Activated T-cell treated with anti-CD3 and anti-CD28 coated beads, Interleukin-2, amount 50 U/mL, for 4 hours (primary cell): ENCODE measurements at regions not wholly inside any gene's neighbourhood (a gene's known extent, or its start where the extent isn't known, plus 50 kb on each side); places are given as distances from the start of the nearest gene placed in this dataset.

ENCODE experiments used
- ATAC-seq, 2 donors: fragments of 200-7000 bp; cut with Tn5 transposase; one replicate each; pipeline ENCODE4 v1.10.0; 2021
- DNase-seq: peaks from one replicate; pipeline ENCODE4 v3.0.0-alpha.2; 2020
- H3K27me3 Mint-ChIP-seq: one replicate; pipeline ENCODE4 v1.8.0; 2021; ENCODE audit warnings: low read depth, mixed read lengths
- H3K36me3 Mint-ChIP-seq: one replicate; pipeline ENCODE4 v1.8.0; 2022; ENCODE audit warnings: mixed read lengths; ENCODE audit not compliant: insufficient read depth
- H3K4me1 Mint-ChIP-seq: one replicate; pipeline ENCODE4 v1.8.0; 2021; ENCODE audit warnings: low read depth, mixed read lengths
- H3K4me3 Mint-ChIP-seq: one replicate; pipeline ENCODE4 v1.8.0; 2021; ENCODE audit warnings: mild to moderate bottlenecking, moderate library complexity, mixed read lengths
- H3K9me3 Mint-ChIP-seq: one replicate; pipeline ENCODE4 v1.8.0; 2021; ENCODE audit warnings: mixed read lengths

GRCh38 chr13:95447814-95448213 lies 104.7 kb upstream of the CLDN10 start:
- Mint-ChIP-seq H3K4me1 (peaks cover 3% of the 10 kb centered on the region), H3K9me3 (no peaks in the 10 kb centered on the region), H3K4me3 (no peak overlapping the region), H3K36me3 (no peaks in the 10 kb centered on the region), H3K27me3 (peaks cover 18% of the 10 kb centered on the region)
- no peak for DNase-seq
- ATAC-seq, result no peak

GRCh38 chr13:95451656-95452055 lies 100.9 kb upstream of the CLDN10 start:
- Mint-ChIP-seq H3K4me3 (no peak overlapping the region), H3K9me3 (no peaks in the 10 kb centered on the region), H3K4me1 (peaks cover 8% of the 10 kb centered on the region), H3K36me3 (no peaks in the 10 kb centered on the region), H3K27me3 (peaks cover 23% of the 10 kb centered on the region)
- DNase-seq (no peak), ATAC-seq (no peak)

- H3K9me3 Mint-ChIP-seq, result no peaks in the 10 kb centered on the region
- H3K36me3 Mint-ChIP-seq, result no peaks in the 10 kb centered on the region
- peaks cover 23% of the 10 kb centered on the region for H3K27me3 Mint-ChIP-seq
- ATAC-seq (no peak), DNase-seq (no peak)
- no peak overlapping the region for H3K4me3 Mint-ChIP-seq
- H3K4me1 Mint-ChIP-seq, result peaks cover 15% of the 10 kb centered on the region
Measured at GRCh38 chr13:95452375-95452774, 100.1 kb upstream of the CLDN10 start.

GRCh38 chr13:95455782-95456181 lies 96.7 kb upstream of the CLDN10 start:
- Mint-ChIP-seq H3K9me3 (peaks cover 8% of the 10 kb centered on the region), H3K27me3 (peaks cover 7% of the 10 kb centered on the region), H3K4me1 (peaks cover 16% of the 10 kb centered on the region), H3K4me3 (no peak overlapping the region), H3K36me3 (no peaks in the 10 kb centered on the region)
- no peak for ATAC-seq
- DNase-seq, result no peak

- ATAC-seq (no peak), DNase-seq (no peak)
- H3K4me3 Mint-ChIP-seq, result peak overlapping the region; percentile 47
- peaks cover 16% of the 10 kb centered on the region for H3K4me1 Mint-ChIP-seq
- peaks cover 11% of the 10 kb centered on the region for H3K9me3 Mint-ChIP-seq
- H3K27me3 Mint-ChIP-seq, result peaks cover 10% of the 10 kb centered on the region
- H3K36me3 Mint-ChIP-seq, result no peaks in the 10 kb centered on the region
Measured at GRCh38 chr13:95456815-95457214, 95.7 kb upstream of the CLDN10 start.

GRCh38 chr13:95457294-95457693 lies 95.2 kb upstream of the CLDN10 start:
- Mint-ChIP-seq H3K36me3 (no peaks in the 10 kb centered on the region), H3K4me3 (no peak overlapping the region), H3K9me3 (peaks cover 11% of the 10 kb centered on the region), H3K27me3 (peaks cover 10% of the 10 kb centered on the region), H3K4me1 (peaks cover 16% of the 10 kb centered on the region)
- DNase-seq (no peak), ATAC-seq (peak; percentile 71 to 72)

GRCh38 chr13:95462801-95463200 lies 89.7 kb upstream of the CLDN10 start:
- no peaks in the 10 kb centered on the region for H3K36me3 Mint-ChIP-seq
- peaks cover 2% of the 10 kb centered on the region for H3K27me3 Mint-ChIP-seq
- no peaks in the 10 kb centered on the region for H3K4me1 Mint-ChIP-seq

GRCh38 chr13:95463531-95463930 lies 89.0 kb upstream of the CLDN10 start:
- no peak for ATAC-seq
- peaks cover 4% of the 10 kb centered on the region for H3K27me3 Mint-ChIP-seq

More at GRCh38 chr13:95462801-95463200, 89.7 kb upstream of the CLDN10 start:
- ATAC-seq, result no peak
- H3K4me3 Mint-ChIP-seq, result no peak overlapping the region
- no peak for DNase-seq
- H3K9me3 Mint-ChIP-seq, result peaks cover 11% of the 10 kb centered on the region

GRCh38 chr13:95470574-95471366 lies 81.8 kb upstream of the CLDN10 start:
- DNase-seq, result no peak
- no peak for ATAC-seq
- no peaks in the 10 kb centered on the region for H3K36me3 Mint-ChIP-seq
- no peaks in the 10 kb centered on the region for H3K9me3 Mint-ChIP-seq
- no peaks in the 10 kb centered on the region for H3K4me1 Mint-ChIP-seq
- peaks cover 4% of the 10 kb centered on the region for H3K27me3 Mint-ChIP-seq
- no peak overlapping the region for H3K4me3 Mint-ChIP-seq

More at GRCh38 chr13:95463531-95463930, 89.0 kb upstream of the CLDN10 start:
- H3K4me3 Mint-ChIP-seq, result no peak overlapping the region
- no peaks in the 10 kb centered on the region for H3K4me1 Mint-ChIP-seq
- no peaks in the 10 kb centered on the region for H3K36me3 Mint-ChIP-seq
- H3K9me3 Mint-ChIP-seq, result peaks cover 11% of the 10 kb centered on the region
- no peak for DNase-seq

- H3K4me3 Mint-ChIP-seq, result no peak overlapping the region
- H3K4me1 Mint-ChIP-seq, result no peaks in the 10 kb centered on the region
- ATAC-seq (no peak), DNase-seq (no peak)
- H3K36me3 Mint-ChIP-seq, result no peaks in the 10 kb centered on the region
- peaks cover 6% of the 10 kb centered on the region for H3K27me3 Mint-ChIP-seq
- no peaks in the 10 kb centered on the region for H3K9me3 Mint-ChIP-seq
Measured at GRCh38 chr13:95471960-95472359, 80.6 kb upstream of the CLDN10 start.

GRCh38 chr13:95474992-95475391 lies 77.5 kb upstream of the CLDN10 start:
- Mint-ChIP-seq H3K27me3 (peaks cover 4% of the 10 kb centered on the region), H3K4me1 (peaks cover 3% of the 10 kb centered on the region)

GRCh38 chr13:95477187-95477586 lies 75.3 kb upstream of the CLDN10 start:
- Mint-ChIP-seq H3K36me3 (no peaks in the 10 kb centered on the region), H3K4me1 (peaks cover 6% of the 10 kb centered on the region), H3K9me3 (no peaks in the 10 kb centered on the region), H3K4me3 (no peak overlapping the region), H3K27me3 (peaks cover 4% of the 10 kb centered on the region)
- no peak for ATAC-seq
- no peak for DNase-seq

More at GRCh38 chr13:95474992-95475391, 77.5 kb upstream of the CLDN10 start:
- no peaks in the 10 kb centered on the region for H3K9me3 Mint-ChIP-seq
- ATAC-seq, result no peak
- DNase-seq, result no peak
- no peak overlapping the region for H3K4me3 Mint-ChIP-seq
- no peaks in the 10 kb centered on the region for H3K36me3 Mint-ChIP-seq

- Mint-ChIP-seq H3K4me1 (peaks cover 6% of the 10 kb centered on the region), H3K27me3 (peaks cover 4% of the 10 kb centered on the region), H3K9me3 (no peaks in the 10 kb centered on the region), H3K4me3 (no peak overlapping the region), H3K36me3 (no peaks in the 10 kb centered on the region)
- ATAC-seq (no peak), DNase-seq (no peak)
Measured at GRCh38 chr13:95479731-95480130, 72.8 kb upstream of the CLDN10 start.

- ATAC-seq, result no peak
- DNase-seq, result no peak
- H3K4me3 Mint-ChIP-seq, result no peak overlapping the region
- H3K27me3 Mint-ChIP-seq, result peaks cover 4% of the 10 kb centered on the region
- no peaks in the 10 kb centered on the region for H3K36me3 Mint-ChIP-seq
- H3K4me1 Mint-ChIP-seq, result peaks cover 6% of the 10 kb centered on the region
- no peaks in the 10 kb centered on the region for H3K9me3 Mint-ChIP-seq
Measured at GRCh38 chr13:95480131-95480545, 72.4 kb upstream of the CLDN10 start.
